Naive thymus-derived CD4-positive, alpha-beta T cell (primary cell): ENCODE measurements at regions not wholly inside any gene's neighbourhood (a gene's known extent, or its start where the extent isn't known, plus 50 kb on each side); places are given as distances from the start of the nearest gene placed in this dataset.

Experiments used
- ATAC-seq: fragments of 150-1000 bp; cut with Tn5 transposase; 2 replicates; pipeline ENCODE4 v1.10.0; 2021; ENCODE audit warnings: mild to moderate bottlenecking, moderate library complexity
- CTCF ChIA-PET: fragments of 350-600 bp; sonication (Branson Sonifier 250); formaldehyde crosslinking; loops from one replicate; lab custom pipeline; 2021; ENCODE audit warnings: antibody characterized with exemption; lab: Charles Lee
- POLR2A ChIA-PET: fragments of 350-600 bp; sonication (Branson Sonifier 250); formaldehyde crosslinking; loops from one replicate; lab custom pipeline; 2021; ENCODE audit warnings: antibody characterized with exemption, inconsistent platforms; lab: Charles Lee
- DNase-seq, 9 donors: peaks; one replicate each; pipeline versions ENCODE4 v3.0.0 to v3.0.0-alpha.2; 2020 to 2022; ENCODE audit warnings: mixed read lengths in 1 of 9
- H3K27ac ChIP-seq: one replicate; pipeline ENCODE4 v1.7.0; 2013; ENCODE audit warnings: mild to moderate bottlenecking, low read depth, low read length, moderate library complexity
- H3K27me3 ChIP-seq, 2 donors: one replicate each; pipeline ENCODE4 v1.7.0; 2013; ENCODE audit warnings: low read length in 2 of 2, mild to moderate bottlenecking in 2 of 2, moderate library complexity in 2 of 2; ENCODE audit not compliant: control insufficient read depth in 2 of 2, insufficient read depth in 2 of 2
- H3K36me3 ChIP-seq, 3 experiments: 1 replicate in 2 of 3; 2 replicates in 1 of 3; pipeline ENCODE4 v1.7.0; 2013; ENCODE audit warnings: low read length in 3 of 3, mild to moderate bottlenecking in 3 of 3, moderate library complexity in 1 of 3; ENCODE audit not compliant: insufficient read depth in 3 of 3, control insufficient read depth in 2 of 3
- H3K4me1 ChIP-seq, 2 donors: one replicate each; pipeline ENCODE4 v1.7.0; 2013; ENCODE audit warnings: low read length in 2 of 2, mild to moderate bottlenecking in 2 of 2, moderate library complexity in 1 of 2; ENCODE audit not compliant: control insufficient read depth in 2 of 2, insufficient read depth in 2 of 2
- H3K4me3 ChIP-seq: 2 replicates; pipeline ENCODE4 v1.7.0; 2013; ENCODE audit warnings: mild to moderate bottlenecking, low read length
- H3K9me3 ChIP-seq, 3 experiments: 1 replicate in 2 of 3; 2 replicates in 1 of 3; pipeline ENCODE4 v1.7.0; 2013; ENCODE audit warnings: low read length in 3 of 3; ENCODE audit not compliant: control insufficient read depth in 2 of 3
- H3K27ac Mint-ChIP-seq, 9 donors: one replicate each; pipeline ENCODE4 v1.8.0; 2020 to 2022; ENCODE audit warnings: mixed read lengths in 9 of 9, mild to moderate bottlenecking in 8 of 9, moderate library complexity in 5 of 9, inconsistent platforms in 2 of 9
- H3K27me3 Mint-ChIP-seq, 5 donors: one replicate each; pipeline ENCODE4 v1.8.0; 2021 to 2022; ENCODE audit warnings: mixed read lengths in 5 of 5, mild to moderate bottlenecking in 1 of 5
- H3K36me3 Mint-ChIP-seq, 5 donors: one replicate each; pipeline ENCODE4 v1.8.0; 2020 to 2022; ENCODE audit warnings: mixed read lengths in 5 of 5, mild to moderate bottlenecking in 3 of 5, inconsistent platforms in 1 of 5
- H3K4me1 Mint-ChIP-seq, 7 donors: one replicate each; pipeline ENCODE4 v1.8.0; 2020 to 2022; ENCODE audit warnings: mixed read lengths in 7 of 7, mild to moderate bottlenecking in 3 of 7, inconsistent platforms in 1 of 7
- H3K4me3 Mint-ChIP-seq, 10 donors: one replicate each; pipeline ENCODE4 v1.8.0; 2020 to 2022; ENCODE audit warnings: mild to moderate bottlenecking in 10 of 10, mixed read lengths in 10 of 10, moderate library complexity in 6 of 10, inconsistent platforms in 2 of 10
- H3K9me3 Mint-ChIP-seq, 11 donors: one replicate each; pipeline ENCODE4 v1.8.0; 2020 to 2022; ENCODE audit warnings: mixed read lengths in 11 of 11, mild to moderate bottlenecking in 4 of 11, inconsistent platforms in 1 of 11, moderate library complexity in 1 of 11
- intact Hi-C, 2 donors: fragments of 100-400 bp; cut with micrococcal nuclease; formaldehyde crosslinking; loops; one replicate each; pipeline ENCODE4 v1.15.1; 2023

DNA sequence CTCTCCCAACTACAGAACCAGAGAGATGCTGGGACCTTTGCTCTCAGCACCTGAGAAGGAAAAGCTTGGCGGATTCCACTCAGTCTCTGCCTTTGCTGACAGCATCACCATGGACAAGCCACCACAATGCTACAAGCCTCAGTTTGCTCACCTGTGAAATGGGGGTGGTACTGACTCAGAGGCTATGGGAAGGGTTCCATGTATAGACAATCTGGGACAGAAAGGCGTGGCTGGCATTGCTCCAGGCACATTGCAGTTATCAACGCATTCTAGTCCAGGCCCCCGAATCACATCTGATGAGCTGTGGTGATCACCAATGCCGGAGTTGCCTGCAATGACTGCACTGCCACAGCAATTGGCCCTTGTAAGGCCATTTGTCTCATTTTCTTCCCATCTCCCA, 72.6 kb downstream of the ISX start:
- H3K9me3 Mint-ChIP-seq, result peaks cover 0 to 4% (median 0%) of the 10 kb centered on the region in 11 donors
- H3K27me3 ChIP-seq, result no peaks in the 10 kb centered on the region
- H3K27ac ChIP-seq, result no peak overlapping the region
- intact Hi-C loops, result no loop called here
- no peak overlapping the region for H3K4me3 Mint-ChIP-seq
- no peaks in the 10 kb centered on the region for H3K4me1 ChIP-seq
- no peaks in the 10 kb centered on the region for H3K36me3 Mint-ChIP-seq
- no peaks in the 10 kb centered on the region for H3K9me3 ChIP-seq
- H3K4me1 Mint-ChIP-seq, result peaks cover 0 to 9% (median 0%) of the 10 kb centered on the region in 7 donors
- no peak overlapping the region for H3K4me3 ChIP-seq
- no peak overlapping the region for H3K27ac Mint-ChIP-seq
- DNase-seq (no peak), ATAC-seq (no peak)
- ChIA-PET POLR2A (no interaction called here), CTCF (no interaction called here)
- no peaks in the 10 kb centered on the region for H3K36me3 ChIP-seq
- peaks cover 6 to 46% (median 9%) of the 10 kb centered on the region in 5 donors for H3K27me3 Mint-ChIP-seq

GRCh38 chr22:35140879-35141745, 75.2 kb downstream of the ISX start:
- no peak overlapping the region for H3K27ac ChIP-seq
- DNase-seq (no peak), ATAC-seq (no peak)
- Mint-ChIP-seq H3K4me3 (no peak overlapping the region), H3K27ac (no peak overlapping the region), H3K27me3 (peaks cover 0 to 39% (median 8%) of the 10 kb centered on the region in 5 donors), H3K4me1 (peaks cover 0 to 4% (median 0%) of the 10 kb centered on the region in 7 donors), H3K9me3 (peaks cover 0 to 4% (median 0%) of the 10 kb centered on the region in 11 donors), H3K36me3 (no peaks in the 10 kb centered on the region)
- no peaks in the 10 kb centered on the region for H3K36me3 ChIP-seq
- H3K27me3 ChIP-seq, result no peaks in the 10 kb centered on the region
- CTCF ChIA-PET, result no interaction called here
- H3K9me3 ChIP-seq, result no peaks in the 10 kb centered on the region
- POLR2A ChIA-PET, result interaction anchor here (0.6 kb wide), 1 partner anchor 10 kb away, joined by 3 read pairs; no protein-coding TSS in a partner anchor
- intact Hi-C loops, result no loop called here
- no peaks in the 10 kb centered on the region for H3K4me1 ChIP-seq
- no peak overlapping the region for H3K4me3 ChIP-seq

DNA sequence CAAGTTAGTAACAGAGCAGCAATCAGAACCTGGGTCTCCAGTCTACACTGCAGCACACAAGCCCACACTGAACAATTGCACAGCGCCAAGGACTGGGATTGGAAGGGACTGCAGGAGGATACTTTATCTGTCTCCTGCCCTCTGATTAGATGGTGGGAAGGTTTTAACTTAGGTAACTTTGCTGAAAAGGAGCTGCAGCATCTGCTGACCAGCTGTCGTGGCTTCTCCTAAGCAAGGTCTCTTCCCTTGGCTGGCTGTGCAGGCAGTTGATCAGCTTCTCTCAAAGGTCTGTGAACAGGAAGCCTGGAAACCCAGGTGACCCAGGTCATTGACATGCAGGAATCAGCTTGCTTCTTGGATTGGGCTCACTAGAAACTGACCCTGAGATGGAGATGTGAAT, 82.4 kb downstream of the ISX start:
- ChIA-PET POLR2A (interaction anchor here (0.8 kb wide), 1 partner anchor 11 kb away, joined by 4 read pairs; no protein-coding TSS in a partner anchor), CTCF (no interaction called here)
- Histone ChIP-seq H3K4me3 (no peak overlapping the region), H3K4me1 (no peaks in the 10 kb centered on the region), H3K9me3 (no peaks in the 10 kb centered on the region), H3K27me3 (no peaks in the 10 kb centered on the region), H3K36me3 (no peaks in the 10 kb centered on the region), H3K27ac (no peak overlapping the region)
- Mint-ChIP-seq H3K27me3 (peaks cover 4 to 45% (median 26%) of the 10 kb centered on the region in 5 donors), H3K36me3 (no peaks in the 10 kb centered on the region), H3K4me1 (peaks cover 0 to 7% (median 0%) of the 10 kb centered on the region in 7 donors), H3K4me3 (no peak overlapping the region), H3K27ac (no peak overlapping the region), H3K9me3 (peaks cover 0 to under 1% (median 0%) of the 10 kb centered on the region in 11 donors)
- no peak for DNase-seq
- no peak for ATAC-seq
- intact Hi-C loops, result no loop called here

- no peak overlapping the region for H3K4me3 ChIP-seq
- H3K4me1 ChIP-seq, result no peaks in the 10 kb centered on the region
- DNase-seq (no peak), ATAC-seq (no peak)
- H3K27ac Mint-ChIP-seq, result no peak overlapping the region
- ChIA-PET CTCF (no interaction called here), POLR2A (interaction anchor here (0.8 kb wide), 1 partner anchor 10 kb away, joined by 4 read pairs; no protein-coding TSS in a partner anchor)
- peaks cover 4 to 47% (median 29%) of the 10 kb centered on the region in 5 donors for H3K27me3 Mint-ChIP-seq
- no peaks in the 10 kb centered on the region for H3K36me3 Mint-ChIP-seq
- H3K4me1 Mint-ChIP-seq, result peaks cover 0 to 7% (median 0%) of the 10 kb centered on the region in 7 donors
- H3K4me3 Mint-ChIP-seq, result no peak overlapping the region
- H3K9me3 ChIP-seq, result no peaks in the 10 kb centered on the region
- H3K27me3 ChIP-seq, result no peaks in the 10 kb centered on the region
- intact Hi-C loops, result no loop called here
- no peak overlapping the region for H3K27ac ChIP-seq
- H3K36me3 ChIP-seq, result no peaks in the 10 kb centered on the region
- no peaks in the 10 kb centered on the region for H3K9me3 Mint-ChIP-seq
These were observed 83.0 kb downstream of the ISX start for GRCh38 chr22:35148866-35149548.

- Histone ChIP-seq H3K4me3 (no peak overlapping the region), H3K27me3 (peaks cover 0 to 7% of the 10 kb centered on the region in 2 donors), H3K4me1 (no peaks in the 10 kb centered on the region), H3K9me3 (no peaks in the 10 kb centered on the region), H3K27ac (no peak overlapping the region), H3K36me3 (no peaks in the 10 kb centered on the region)
- Mint-ChIP-seq H3K4me1 (peaks cover 0 to 7% (median 0%) of the 10 kb centered on the region in 7 donors), H3K27ac (peak overlapping the region in 1 of 9 donors; percentile 14), H3K36me3 (no peaks in the 10 kb centered on the region), H3K27me3 (peaks cover 4 to 51% (median 37%) of the 10 kb centered on the region in 5 donors), H3K4me3 (no peak overlapping the region), H3K9me3 (no peaks in the 10 kb centered on the region)
- ChIA-PET POLR2A (interaction anchor here (0.6 kb wide), 1 partner anchor 10 kb away, joined by 3 read pairs; no protein-coding TSS in a partner anchor), CTCF (no interaction called here)
- intact Hi-C loops, result loop anchor here in 1 of 2 donors (10.0 kb wide), 1 partner anchor 1846 kb away; no protein-coding TSS in a partner anchor
- ATAC-seq, result peak; percentile 49
- peak in 8 of 9 donors; percentile 12 to 69 (median 34) for DNase-seq
These were observed 84.5 kb downstream of the ISX start for GRCh38 chr22:35150183-35151107.

DNA sequence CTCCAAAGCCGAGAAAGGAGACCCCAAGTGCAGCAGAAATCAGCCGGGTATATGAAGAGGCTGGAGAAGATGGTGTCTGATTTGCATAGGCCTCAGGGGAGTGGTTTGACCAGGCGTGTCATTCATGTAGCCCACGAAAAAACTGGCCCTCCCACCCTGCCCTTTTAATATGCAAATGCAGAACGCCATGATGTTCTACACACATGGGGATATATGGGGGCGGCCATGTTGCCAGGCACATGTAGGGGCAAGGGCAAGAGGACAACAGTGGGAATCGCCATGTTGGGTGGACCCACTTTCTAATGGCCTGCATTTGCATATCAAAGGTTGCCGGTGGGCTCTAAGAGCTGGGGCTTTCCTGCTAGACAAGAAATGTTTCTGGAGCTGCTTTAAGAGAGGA, 86.4 kb downstream of the ISX start:
- H3K27ac Mint-ChIP-seq, result no peak overlapping the region
- CTCF ChIA-PET, result no interaction called here
- peaks cover 4 to 50% (median 41%) of the 10 kb centered on the region in 5 donors for H3K27me3 Mint-ChIP-seq

More for the DNA sequence above, 86.4 kb downstream of the ISX start:
- POLR2A ChIA-PET, result no interaction called here
- H3K4me1 Mint-ChIP-seq, result peaks cover 0 to 7% (median 0%) of the 10 kb centered on the region in 7 donors
- Histone ChIP-seq H3K36me3 (no peaks in the 10 kb centered on the region), H3K27me3 (peaks cover 0 to 7% of the 10 kb centered on the region in 2 donors), H3K4me1 (no peaks in the 10 kb centered on the region), H3K27ac (no peak overlapping the region), H3K9me3 (no peaks in the 10 kb centered on the region), H3K4me3 (no peak overlapping the region)
- no peaks in the 10 kb centered on the region for H3K36me3 Mint-ChIP-seq
- intact Hi-C loops, result loop anchor here in 1 of 2 donors (10.0 kb wide), 1 partner anchor 1848 kb away; no protein-coding TSS in a partner anchor
- ATAC-seq (no peak), DNase-seq (no peak)
- no peak overlapping the region for H3K4me3 Mint-ChIP-seq
- peaks cover 0 to 2% (median 0%) of the 10 kb centered on the region in 11 donors for H3K9me3 Mint-ChIP-seq
